CD4-positive, CD25-positive, alpha-beta regulatory T cell (primary cell): ENCODE measurements at regions not wholly inside any gene's neighbourhood (a gene's known extent, or its start where the extent isn't known, plus 50 kb on each side); places are given as distances from the start of the nearest gene placed in this dataset.

ENCODE experiments used
- ATAC-seq, 2 donors: fragments of 150-1000 bp; cut with Tn5 transposase; one replicate each; pipeline ENCODE4 v1.10.0; 2021; ENCODE audit warnings: low read depth in 2 of 2, moderate number of reproducible peaks in 2 of 2, moderate library complexity in 1 of 2
- DNase-seq, 3 donors: peaks; one replicate each; pipeline versions ENCODE4 v3.0.0 to v3.0.0-alpha.2; 2012 to 2022; ENCODE audit warnings: mixed read lengths in 1 of 3
- H3K27ac ChIP-seq: one replicate; pipeline ENCODE4 v1.7.0; 2013; ENCODE audit warnings: mild to moderate bottlenecking, low read length; ENCODE audit not compliant: insufficient read depth, poor library complexity, severe bottlenecking
- H3K27me3 ChIP-seq: one replicate; pipeline ENCODE4 v1.7.0; 2013; ENCODE audit warnings: low read length; ENCODE audit not compliant: control insufficient read depth, insufficient read depth
- H3K36me3 ChIP-seq: one replicate; pipeline ENCODE4 v1.7.0; 2013; ENCODE audit warnings: mild to moderate bottlenecking, low read length, moderate library complexity; ENCODE audit not compliant: control insufficient read depth, insufficient read depth
- H3K4me1 ChIP-seq: 2 replicates; pipeline ENCODE4 v1.7.0; 2013; ENCODE audit warnings: mild to moderate bottlenecking, low read length; ENCODE audit not compliant: insufficient read depth, control insufficient read depth, poor library complexity, severe bottlenecking
- H3K4me3 ChIP-seq: one replicate; pipeline ENCODE4 v1.7.0; 2013; ENCODE audit warnings: low read depth, mild to moderate bottlenecking, low read length, moderate library complexity
- H3K9me3 ChIP-seq, 2 experiments: 1 replicate in 1 of 2; 2 replicates in 1 of 2; pipeline ENCODE4 v1.7.0; 2013; ENCODE audit warnings: low read length in 2 of 2, mild to moderate bottlenecking in 1 of 2, moderate library complexity in 1 of 2; ENCODE audit not compliant: control insufficient read depth in 2 of 2
- H3K27ac Mint-ChIP-seq, 3 donors: one replicate each; pipeline ENCODE4 v1.8.0; 2020 to 2022; ENCODE audit warnings: mild to moderate bottlenecking in 3 of 3, mixed read lengths in 3 of 3, moderate library complexity in 2 of 3
- H3K27me3 Mint-ChIP-seq: one replicate; pipeline ENCODE4 v1.8.0; 2022; ENCODE audit warnings: mild to moderate bottlenecking, mixed read lengths
- H3K36me3 Mint-ChIP-seq: one replicate; pipeline ENCODE4 v1.8.0; 2020; ENCODE audit warnings: mixed read lengths
- H3K4me1 Mint-ChIP-seq, 4 donors: one replicate each; pipeline ENCODE4 v1.8.0; 2020 to 2022; ENCODE audit warnings: mixed read lengths in 4 of 4, mild to moderate bottlenecking in 1 of 4
- H3K4me3 Mint-ChIP-seq, 4 donors: one replicate each; pipeline ENCODE4 v1.8.0; 2020 to 2022; ENCODE audit warnings: mild to moderate bottlenecking in 4 of 4, mixed read lengths in 4 of 4, moderate library complexity in 3 of 4
- H3K9me3 Mint-ChIP-seq, 7 donors: one replicate each; pipeline ENCODE4 v1.8.0; 2020 to 2022; ENCODE audit warnings: mixed read lengths in 7 of 7, mild to moderate bottlenecking in 3 of 7, moderate library complexity in 2 of 7

DNA sequence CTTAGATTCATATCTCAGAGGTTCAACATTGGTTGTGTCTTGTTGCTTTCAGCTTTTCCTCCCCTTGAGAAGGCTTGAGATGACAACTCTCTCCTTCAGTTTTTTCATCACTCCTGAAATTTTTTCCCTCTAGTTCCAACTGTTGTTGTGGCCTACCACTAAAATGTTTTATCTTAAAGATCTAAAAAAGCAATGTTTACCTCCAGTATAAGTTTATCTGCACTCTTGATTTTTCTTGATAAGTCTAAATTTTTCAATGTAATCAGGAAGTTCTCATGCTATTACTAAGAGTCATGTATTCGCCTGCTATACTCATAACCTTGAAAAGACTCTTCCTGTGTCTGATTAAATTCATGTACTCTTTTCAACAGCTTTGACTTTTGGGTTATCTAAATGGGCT is 366.3 kb upstream of the TFPI start:
- Histone ChIP-seq H3K27ac (no peak overlapping the region), H3K4me3 (no peak overlapping the region), H3K9me3 (no peaks in the 10 kb centered on the region), H3K27me3 (no peaks in the 10 kb centered on the region), H3K36me3 (no peaks in the 10 kb centered on the region), H3K4me1 (no peaks in the 10 kb centered on the region)
- ATAC-seq: no peak
- DNase-seq: no peak
- Mint-ChIP-seq H3K27me3 (no peaks in the 10 kb centered on the region), H3K9me3 (peaks cover 0 to 6% (median 0%) of the 10 kb centered on the region in 7 donors), H3K4me3 (no peak overlapping the region), H3K4me1 (no peaks in the 10 kb centered on the region), H3K36me3 (no peaks in the 10 kb centered on the region), H3K27ac (no peak overlapping the region)

DNA sequence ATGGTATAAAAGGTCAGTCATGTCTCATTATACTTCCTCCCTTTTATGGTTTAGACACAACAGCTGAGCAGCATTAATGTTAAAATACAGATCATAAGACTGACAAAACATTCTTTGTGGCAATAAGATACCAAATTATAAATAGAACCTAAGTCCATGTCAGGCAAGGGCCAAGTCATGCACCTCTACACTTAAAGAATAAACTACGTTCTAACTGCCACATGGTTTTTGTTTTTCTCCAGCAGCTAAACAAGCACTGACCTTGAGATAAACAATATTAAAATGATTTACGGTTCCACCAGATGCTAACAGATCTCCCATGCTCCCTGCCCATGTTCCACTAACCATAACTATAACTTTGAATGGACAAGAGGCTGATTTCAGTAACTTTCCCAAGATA is 368.6 kb upstream of the TFPI start:
- Mint-ChIP-seq H3K4me3 (no peak overlapping the region), H3K4me1 (no peaks in the 10 kb centered on the region), H3K27ac (no peak overlapping the region), H3K27me3 (no peaks in the 10 kb centered on the region), H3K36me3 (no peaks in the 10 kb centered on the region), H3K9me3 (peaks cover 0 to 6% (median 0%) of the 10 kb centered on the region in 7 donors)
- Histone ChIP-seq H3K36me3 (no peaks in the 10 kb centered on the region), H3K9me3 (no peaks in the 10 kb centered on the region), H3K4me3 (no peak overlapping the region), H3K27ac (no peak overlapping the region), H3K4me1 (no peaks in the 10 kb centered on the region), H3K27me3 (no peaks in the 10 kb centered on the region)
- no peak for ATAC-seq
- no peak for DNase-seq

- H3K9me3 ChIP-seq: no peaks in the 10 kb centered on the region
- ATAC-seq (no peak), DNase-seq (no peak)
- H3K27ac Mint-ChIP-seq: no peak overlapping the region
- H3K4me1 Mint-ChIP-seq: no peaks in the 10 kb centered on the region
- no peaks in the 10 kb centered on the region for H3K27me3 Mint-ChIP-seq
- no peak overlapping the region for H3K4me3 ChIP-seq
- peaks cover 0 to 6% (median 0%) of the 10 kb centered on the region in 7 donors for H3K9me3 Mint-ChIP-seq
- H3K4me1 ChIP-seq: no peaks in the 10 kb centered on the region
- no peak overlapping the region for H3K27ac ChIP-seq
- no peaks in the 10 kb centered on the region for H3K27me3 ChIP-seq
- no peaks in the 10 kb centered on the region for H3K36me3 ChIP-seq
- no peaks in the 10 kb centered on the region for H3K36me3 Mint-ChIP-seq
- H3K4me3 Mint-ChIP-seq: no peak overlapping the region
Measured at GRCh38 chr2:187924293-187924692, 367.4 kb upstream of the GULP1 start.

- H3K4me3 ChIP-seq: no peak overlapping the region
- H3K36me3 ChIP-seq: no peaks in the 10 kb centered on the region
- H3K9me3 Mint-ChIP-seq: peaks cover 0 to 5% (median 2%) of the 10 kb centered on the region in 7 donors
- no peak overlapping the region for H3K27ac ChIP-seq
- H3K36me3 Mint-ChIP-seq: no peaks in the 10 kb centered on the region
- H3K4me3 Mint-ChIP-seq: no peak overlapping the region
- no peaks in the 10 kb centered on the region for H3K4me1 ChIP-seq
- ATAC-seq (no peak), DNase-seq (no peak)
- H3K4me1 Mint-ChIP-seq: no peaks in the 10 kb centered on the region
- peaks cover 0 to 3% of the 10 kb centered on the region in 2 experiments for H3K9me3 ChIP-seq
- no peak overlapping the region for H3K27ac Mint-ChIP-seq
- H3K27me3 Mint-ChIP-seq: no peaks in the 10 kb centered on the region
- no peaks in the 10 kb centered on the region for H3K27me3 ChIP-seq
Measured at GRCh38 chr2:187934236-187934635, 357.4 kb upstream of the GULP1 start.

DNA sequence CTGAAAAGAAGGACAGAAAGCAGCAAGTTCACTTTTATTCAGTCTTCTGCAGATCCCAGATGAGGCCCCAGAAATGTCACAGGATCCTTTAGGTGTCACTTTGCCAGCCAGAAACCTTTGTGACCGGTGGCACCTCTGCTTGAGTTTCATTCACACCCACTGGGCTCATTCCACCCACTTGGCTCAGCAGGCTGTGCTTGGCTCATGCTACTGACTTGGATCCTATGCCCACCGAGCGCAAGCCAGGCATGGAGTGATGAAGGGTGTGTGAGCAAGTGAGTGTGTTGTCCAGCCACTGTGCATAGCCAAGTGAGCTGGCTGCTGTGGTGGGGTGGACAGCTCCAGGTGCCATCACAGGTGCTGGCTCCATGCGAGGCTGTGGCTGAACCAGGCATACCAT is 357.0 kb upstream of the GULP1 start:
- H3K27ac Mint-ChIP-seq: no peak overlapping the region
- no peak for ATAC-seq

DNA sequence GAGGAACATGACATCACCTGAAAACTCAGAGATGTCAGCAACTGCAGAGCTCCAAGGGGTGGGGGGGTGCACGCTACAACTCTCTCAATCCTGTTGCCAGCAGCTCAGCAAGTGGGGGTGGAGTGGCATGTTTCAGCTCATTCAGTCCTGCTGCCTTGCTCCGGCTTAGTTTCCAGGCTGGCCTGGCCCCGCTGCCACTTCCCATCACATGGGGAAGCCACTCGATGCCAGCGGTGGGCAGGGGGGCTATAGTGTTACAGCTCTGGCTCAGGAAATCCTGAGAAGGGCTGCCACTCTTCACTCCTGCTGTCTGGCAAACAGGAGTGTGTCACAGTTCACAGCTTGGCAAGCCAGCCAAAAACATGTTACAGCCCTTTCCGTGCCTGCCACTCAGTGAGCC is 356.5 kb upstream of the GULP1 start:
- H3K36me3 Mint-ChIP-seq: no peaks in the 10 kb centered on the region
- no peak overlapping the region for H3K27ac ChIP-seq
- no peaks in the 10 kb centered on the region for H3K27me3 ChIP-seq
- H3K36me3 ChIP-seq: no peaks in the 10 kb centered on the region
- no peak overlapping the region for H3K27ac Mint-ChIP-seq
- H3K9me3 Mint-ChIP-seq: peaks cover 0 to 5% (median 2%) of the 10 kb centered on the region in 7 donors
- no peaks in the 10 kb centered on the region for H3K4me1 Mint-ChIP-seq
- DNase-seq (no peak), ATAC-seq (no peak)
- H3K27me3 Mint-ChIP-seq: no peaks in the 10 kb centered on the region
- no peaks in the 10 kb centered on the region for H3K4me1 ChIP-seq
- peaks cover 0 to 3% of the 10 kb centered on the region in 2 experiments for H3K9me3 ChIP-seq
- no peak overlapping the region for H3K4me3 Mint-ChIP-seq
- H3K4me3 ChIP-seq: no peak overlapping the region

More for the DNA sequence above, 357.0 kb upstream of the GULP1 start:
- no peak overlapping the region for H3K27ac ChIP-seq
- peaks cover 0 to 3% of the 10 kb centered on the region in 2 experiments for H3K9me3 ChIP-seq
- no peak overlapping the region for H3K4me3 ChIP-seq
- H3K36me3 Mint-ChIP-seq: no peaks in the 10 kb centered on the region
- H3K27me3 ChIP-seq: no peaks in the 10 kb centered on the region
- H3K27me3 Mint-ChIP-seq: no peaks in the 10 kb centered on the region
- no peaks in the 10 kb centered on the region for H3K36me3 ChIP-seq
- H3K4me1 Mint-ChIP-seq: no peaks in the 10 kb centered on the region
- DNase-seq: no peak
- no peaks in the 10 kb centered on the region for H3K4me1 ChIP-seq
- H3K9me3 Mint-ChIP-seq: peaks cover 0 to 5% (median 2%) of the 10 kb centered on the region in 7 donors
- no peak overlapping the region for H3K4me3 Mint-ChIP-seq

GRCh38 chr2:187936228-187936627 is 355.4 kb upstream of the GULP1 start:
- ATAC-seq (no peak), DNase-seq (no peak)
- no peak overlapping the region for H3K27ac ChIP-seq
- H3K9me3 ChIP-seq: peaks cover 0 to 3% of the 10 kb centered on the region in 2 experiments
- H3K27ac Mint-ChIP-seq: no peak overlapping the region
- no peaks in the 10 kb centered on the region for H3K4me1 ChIP-seq
- H3K9me3 Mint-ChIP-seq: peaks cover 0 to 5% (median 0%) of the 10 kb centered on the region in 7 donors
- no peaks in the 10 kb centered on the region for H3K27me3 ChIP-seq
- H3K4me3 ChIP-seq: no peak overlapping the region
- H3K36me3 Mint-ChIP-seq: no peaks in the 10 kb centered on the region
- no peaks in the 10 kb centered on the region for H3K27me3 Mint-ChIP-seq
- no peaks in the 10 kb centered on the region for H3K4me1 Mint-ChIP-seq
- H3K36me3 ChIP-seq: no peaks in the 10 kb centered on the region
- no peak overlapping the region for H3K4me3 Mint-ChIP-seq

DNA sequence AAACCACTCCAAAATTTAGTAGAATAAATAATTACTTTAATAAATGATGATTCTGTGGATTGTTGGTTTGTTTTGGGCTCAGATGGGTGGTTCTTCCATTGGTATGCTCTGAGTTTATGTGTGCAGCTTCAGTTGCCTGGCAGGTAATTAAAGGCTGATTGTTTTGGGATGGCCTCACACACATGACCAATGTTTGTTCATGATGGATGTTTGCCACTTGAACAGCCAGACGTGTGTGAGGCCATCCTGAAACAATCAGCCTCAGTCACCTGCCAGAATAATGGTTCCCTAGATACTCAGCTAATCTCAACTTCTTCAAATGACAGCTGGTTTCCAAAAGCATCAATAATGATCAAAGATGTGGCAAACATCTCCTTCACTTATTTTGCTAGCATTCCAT is 352.5 kb upstream of the GULP1 start:
- H3K4me3 Mint-ChIP-seq: no peak overlapping the region
- peaks cover 0 to 5% (median 2%) of the 10 kb centered on the region in 7 donors for H3K9me3 Mint-ChIP-seq
- Histone ChIP-seq H3K36me3 (no peaks in the 10 kb centered on the region), H3K27ac (no peak overlapping the region), H3K4me1 (no peaks in the 10 kb centered on the region), H3K4me3 (no peak overlapping the region), H3K9me3 (no peaks in the 10 kb centered on the region), H3K27me3 (no peaks in the 10 kb centered on the region)
- H3K36me3 Mint-ChIP-seq: no peaks in the 10 kb centered on the region
- ATAC-seq (no peak), DNase-seq (no peak)
- no peaks in the 10 kb centered on the region for H3K27me3 Mint-ChIP-seq
- no peaks in the 10 kb centered on the region for H3K4me1 Mint-ChIP-seq
- H3K27ac Mint-ChIP-seq: no peak overlapping the region
